ENCODE measurements at regions not wholly inside any gene's neighbourhood (a gene's known extent, or its start where the extent isn't known, plus 50 kb on each side); places are given as distances from the start of the nearest gene placed in this dataset.

- peaks cover 0 to 10% (median 0%) of the 10 kb centered on the region in 8 donors for H3K9me3 ChIP-seq
- no peaks in the 10 kb centered on the region for H3K27me3 ChIP-seq (replicated peaks in 1 of 7)
- no peak for TF ChIP-seq POLR2AphosphoS5 (IDR thresholded peaks at IDR 0.05)
- no peak for TF ChIP-seq POLR2A (IDR thresholded peaks at IDR 0.05)
- TF ChIP-seq, protein P1, sequence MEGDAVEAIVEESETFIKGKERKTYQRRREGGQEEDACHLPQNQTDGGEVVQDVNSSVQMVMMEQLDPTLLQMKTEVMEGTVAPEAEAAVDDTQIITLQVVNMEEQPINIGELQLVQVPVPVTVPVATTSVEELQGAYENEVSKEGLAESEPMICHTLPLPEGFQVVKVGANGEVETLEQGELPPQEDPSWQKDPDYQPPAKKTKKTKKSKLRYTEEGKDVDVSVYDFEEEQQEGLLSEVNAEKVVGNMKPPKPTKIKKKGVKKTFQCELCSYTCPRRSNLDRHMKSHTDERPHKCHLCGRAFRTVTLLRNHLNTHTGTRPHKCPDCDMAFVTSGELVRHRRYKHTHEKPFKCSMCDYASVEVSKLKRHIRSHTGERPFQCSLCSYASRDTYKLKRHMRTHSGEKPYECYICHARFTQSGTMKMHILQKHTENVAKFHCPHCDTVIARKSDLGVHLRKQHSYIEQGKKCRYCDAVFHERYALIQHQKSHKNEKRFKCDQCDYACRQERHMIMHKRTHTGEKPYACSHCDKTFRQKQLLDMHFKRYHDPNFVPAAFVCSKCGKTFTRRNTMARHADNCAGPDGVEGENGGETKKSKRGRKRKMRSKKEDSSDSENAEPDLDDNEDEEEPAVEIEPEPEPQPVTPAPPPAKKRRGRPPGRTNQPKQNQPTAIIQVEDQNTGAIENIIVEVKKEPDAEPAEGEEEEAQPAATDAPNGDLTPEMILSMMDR (IDR thresholded peaks at IDR 0.05 in 8 of 11, conservative IDR thresholded peaks at IDR 0.05 in 3 of 11) = no peak
- H3K27ac ChIP-seq = no peak overlapping the region
- no peak overlapping the region for H3K4me3 ChIP-seq
- no peaks in the 10 kb centered on the region for H3K4me1 ChIP-seq
- intact Hi-C loops (cut with DNase I; ENCODE audit: low total_unique reads) = no loop called here
- H3K36me3 ChIP-seq = no peaks in the 10 kb centered on the region
- WGBS, 5 donors = 61 to 85% (median 62%) methylated on average over 2 to 3 of the region's 3 CpGs
- DNase-seq = no peak
Observed at GRCh38 chr20:55928266-55928665, 77.1 kb downstream of the CBLN4 start.

- no peaks in the 10 kb centered on the region for H3K27me3 ChIP-seq (replicated peaks in 1 of 7)
- no peak overlapping the region for H3K27ac ChIP-seq
- intact Hi-C loops (cut with DNase I; ENCODE audit: low total_unique reads) = no loop called here
- no peaks in the 10 kb centered on the region for H3K36me3 ChIP-seq
- no peak for DNase-seq
- peaks cover 0 to 29% (median 7%) of the 10 kb centered on the region in 8 donors for H3K9me3 ChIP-seq
- no peak overlapping the region for H3K4me3 ChIP-seq
- TF ChIP-seq, protein P1 (IDR thresholded peaks at IDR 0.05 in 8 of 11, conservative IDR thresholded peaks at IDR 0.05 in 3 of 11) = no peak
- TF ChIP-seq POLR2AphosphoS5 (IDR thresholded peaks at IDR 0.05) = no peak
- TF ChIP-seq POLR2A (IDR thresholded peaks at IDR 0.05) = no peak
- H3K4me1 ChIP-seq = no peaks in the 10 kb centered on the region
Observed at GRCh38 chr20:55919956-55920355, 85.4 kb downstream of the CBLN4 start.

DNA sequence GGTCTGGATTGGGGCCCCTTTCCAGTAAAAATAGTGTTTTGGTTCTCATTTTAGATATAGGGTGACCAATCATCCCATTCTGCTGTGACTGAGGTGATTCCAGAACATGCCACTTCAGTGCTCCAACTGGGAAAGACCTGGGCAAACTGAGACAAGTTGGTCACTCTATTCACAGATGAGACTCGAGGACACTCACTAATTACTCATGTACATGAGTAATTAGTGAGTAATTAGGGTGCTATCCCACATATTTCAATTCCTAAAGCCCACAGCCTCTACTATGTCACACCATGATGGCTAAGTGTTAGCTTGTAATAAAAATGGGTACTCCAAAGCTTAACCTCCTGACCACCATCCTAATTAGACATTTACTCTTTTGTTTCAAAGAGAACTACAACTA, 86.0 kb downstream of the CBLN4 start:
- H3K36me3 ChIP-seq = no peaks in the 10 kb centered on the region
- WGBS, 5 donors = 0 to 50% (median 34%) methylated on average over 1 of the region's 1 CpG
- peaks cover 0 to 29% (median 7%) of the 10 kb centered on the region in 8 donors for H3K9me3 ChIP-seq
- no peaks in the 10 kb centered on the region for H3K27me3 ChIP-seq (replicated peaks in 1 of 7)
- TF ChIP-seq, protein P1 (IDR thresholded peaks at IDR 0.05 in 8 of 11, conservative IDR thresholded peaks at IDR 0.05 in 3 of 11) = no peak
- TF ChIP-seq POLR2AphosphoS5 (IDR thresholded peaks at IDR 0.05) (no peak), POLR2A (IDR thresholded peaks at IDR 0.05) (no peak)
- no peaks in the 10 kb centered on the region for H3K4me1 ChIP-seq
- intact Hi-C loops (cut with DNase I; ENCODE audit: low total_unique reads) = no loop called here
- no peak overlapping the region for H3K4me3 ChIP-seq
- no peak for DNase-seq
- H3K27ac ChIP-seq = no peak overlapping the region

DNA sequence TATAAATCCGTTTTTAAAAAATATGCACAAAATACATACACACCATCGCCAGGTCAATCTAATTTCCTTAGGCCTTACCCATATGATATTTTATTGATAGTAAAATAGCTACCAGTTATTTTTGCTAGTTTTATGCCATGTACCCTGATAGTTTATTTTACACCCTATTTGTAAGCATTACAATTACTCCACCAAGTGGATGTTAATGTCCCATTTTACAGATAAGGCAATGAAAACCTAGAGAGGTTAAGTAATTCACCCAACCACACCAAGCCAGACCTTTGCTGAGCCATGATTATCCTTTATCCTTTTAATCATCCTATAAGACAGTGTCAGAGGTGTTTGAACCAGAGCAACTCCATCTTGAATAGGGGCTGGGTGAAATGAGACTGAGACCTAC, 86.8 kb downstream of the CBLN4 start:
- DNase-seq = no peak
- peaks cover 0 to 38% (median 9%) of the 10 kb centered on the region in 8 donors for H3K9me3 ChIP-seq
- intact Hi-C loops (cut with DNase I; ENCODE audit: low total_unique reads) = no loop called here
- H3K4me3 ChIP-seq = no peak overlapping the region
- TF ChIP-seq, protein P1 (IDR thresholded peaks at IDR 0.05 in 8 of 11, conservative IDR thresholded peaks at IDR 0.05 in 3 of 11) = no peak
- TF ChIP-seq POLR2AphosphoS5 (IDR thresholded peaks at IDR 0.05) (no peak), POLR2A (IDR thresholded peaks at IDR 0.05) (no peak)
- H3K4me1 ChIP-seq = no peaks in the 10 kb centered on the region
- H3K36me3 ChIP-seq = no peaks in the 10 kb centered on the region
- H3K27me3 ChIP-seq (replicated peaks in 1 of 7) = no peaks in the 10 kb centered on the region
- 76 to 89% (median 82%) methylated on average over 2 of the region's 2 CpGs for WGBS, 5 donors
- H3K27ac ChIP-seq = no peak overlapping the region

Data from spleen (tissue), 11 donors.